ENCODE measurements at regions not wholly inside any gene's neighbourhood (a gene's known extent, or its start where the extent isn't known, plus 50 kb on each side); places are given as distances from the start of the nearest gene placed in this dataset.
A peak's percentile ranks its signal among the peaks of the same experiment; 100 is the strongest.

DNA sequence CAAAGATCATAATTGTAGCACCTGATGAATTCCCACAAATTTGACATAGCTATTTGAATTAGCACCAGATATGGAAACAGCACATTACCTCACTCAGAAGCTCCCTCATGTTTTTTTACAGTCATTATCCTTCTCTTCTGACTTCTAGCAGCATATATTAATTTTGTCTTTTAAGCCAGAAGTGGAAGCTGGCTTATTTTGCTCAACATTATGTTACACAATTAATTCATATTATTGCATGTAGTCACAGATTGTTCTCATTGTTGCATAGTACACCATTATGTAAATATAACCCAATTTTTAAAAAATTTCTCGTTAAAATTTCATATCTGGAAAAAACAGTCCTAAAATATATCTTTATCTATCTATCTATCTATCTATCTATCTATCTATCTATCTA, 762.3 kb downstream of the TUSC7 start:
- Mint-ChIP-seq H3K4me1 (ENCODE audit: low read depth, unreplicated experiment) (no peaks in the 10 kb centered on the region), H3K27ac (ENCODE audit: unreplicated experiment) (no peak overlapping the region), H3K9me3 (ENCODE audit: unreplicated experiment) (no peaks in the 10 kb centered on the region), H3K27me3 (ENCODE audit: insufficient read depth, unreplicated experiment) (peaks cover 3% of the 10 kb centered on the region), H3K4me3 (ENCODE audit: unreplicated experiment) (no peak overlapping the region), H3K36me3 (ENCODE audit: insufficient read depth, unreplicated experiment) (no peaks in the 10 kb centered on the region)
- DNase-seq = no peak
- no peaks in the 10 kb centered on the region for H3K4me1 ChIP-seq
- POLR2A ChIA-PET = no interaction called here
- no peaks in the 10 kb centered on the region for H3K27me3 ChIP-seq (replicated peaks; ENCODE audit: control insufficient read depth, insufficient read depth, low read length)
- no peaks in the 10 kb centered on the region for H3K36me3 ChIP-seq (ENCODE audit: control insufficient read depth, insufficient read depth, low read length)
- H3K4me3 ChIP-seq (ENCODE audit: low read depth, low read length) = no peak overlapping the region
- CTCF ChIA-PET = no interaction called here
- intact Hi-C loops (cut with micrococcal nuclease; ENCODE audit: unreplicated experiment) = no loop called here
- no TSS peak for BruUV-seq (replicated peaks)
- TF ChIP-seq, protein P1, sequence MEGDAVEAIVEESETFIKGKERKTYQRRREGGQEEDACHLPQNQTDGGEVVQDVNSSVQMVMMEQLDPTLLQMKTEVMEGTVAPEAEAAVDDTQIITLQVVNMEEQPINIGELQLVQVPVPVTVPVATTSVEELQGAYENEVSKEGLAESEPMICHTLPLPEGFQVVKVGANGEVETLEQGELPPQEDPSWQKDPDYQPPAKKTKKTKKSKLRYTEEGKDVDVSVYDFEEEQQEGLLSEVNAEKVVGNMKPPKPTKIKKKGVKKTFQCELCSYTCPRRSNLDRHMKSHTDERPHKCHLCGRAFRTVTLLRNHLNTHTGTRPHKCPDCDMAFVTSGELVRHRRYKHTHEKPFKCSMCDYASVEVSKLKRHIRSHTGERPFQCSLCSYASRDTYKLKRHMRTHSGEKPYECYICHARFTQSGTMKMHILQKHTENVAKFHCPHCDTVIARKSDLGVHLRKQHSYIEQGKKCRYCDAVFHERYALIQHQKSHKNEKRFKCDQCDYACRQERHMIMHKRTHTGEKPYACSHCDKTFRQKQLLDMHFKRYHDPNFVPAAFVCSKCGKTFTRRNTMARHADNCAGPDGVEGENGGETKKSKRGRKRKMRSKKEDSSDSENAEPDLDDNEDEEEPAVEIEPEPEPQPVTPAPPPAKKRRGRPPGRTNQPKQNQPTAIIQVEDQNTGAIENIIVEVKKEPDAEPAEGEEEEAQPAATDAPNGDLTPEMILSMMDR (IDR thresholded peaks at IDR 0.05; ENCODE audit: insufficient read depth in 1 of 2, low read depth in 1 of 2, low read length in 1 of 2, severe bottlenecking in 1 of 2, unreplicated experiment in 1 of 2) = no peak
- no peaks in the 10 kb centered on the region for H3K9me3 ChIP-seq

- Histone ChIP-seq H3K36me3 (ENCODE audit: control insufficient read depth, insufficient read depth, low read length) (no peaks in the 10 kb centered on the region), H3K27me3 (replicated peaks; ENCODE audit: control insufficient read depth, insufficient read depth, low read length) (no peaks in the 10 kb centered on the region), H3K4me3 (ENCODE audit: low read depth, low read length) (no peak overlapping the region), H3K9me3 (no peaks in the 10 kb centered on the region), H3K4me1 (no peaks in the 10 kb centered on the region)
- ChIA-PET CTCF (no interaction called here), POLR2A (no interaction called here)
- no peaks in the 10 kb centered on the region for H3K27me3 Mint-ChIP-seq (ENCODE audit: insufficient read depth, unreplicated experiment)
- TF ChIP-seq, protein P1 (IDR thresholded peaks at IDR 0.05; ENCODE audit: insufficient read depth in 1 of 2, low read depth in 1 of 2, low read length in 1 of 2, severe bottlenecking in 1 of 2, unreplicated experiment in 1 of 2) = no peak
- H3K27ac Mint-ChIP-seq (ENCODE audit: unreplicated experiment) = no peak overlapping the region
- DNase-seq = peak in 1 of 2 experiments; percentile 4
- BruUV-seq (replicated peaks) = no TSS peak
- H3K9me3 Mint-ChIP-seq (ENCODE audit: unreplicated experiment) = no peaks in the 10 kb centered on the region
- intact Hi-C loops (cut with micrococcal nuclease; ENCODE audit: unreplicated experiment) = no loop called here
- no peaks in the 10 kb centered on the region for H3K36me3 Mint-ChIP-seq (ENCODE audit: insufficient read depth, unreplicated experiment)
- no peak overlapping the region for H3K4me3 Mint-ChIP-seq (ENCODE audit: unreplicated experiment)
- no peaks in the 10 kb centered on the region for H3K4me1 Mint-ChIP-seq (ENCODE audit: low read depth, unreplicated experiment)
Measured at GRCh38 chr3:117473981-117474538, 764.5 kb downstream of the TUSC7 start.

- BruUV-seq (replicated peaks) = no TSS peak
- ChIA-PET CTCF (no interaction called here), POLR2A (no interaction called here)
- no peaks in the 10 kb centered on the region for H3K36me3 ChIP-seq (ENCODE audit: control insufficient read depth, insufficient read depth, low read length)
- no peak overlapping the region for H3K4me3 Mint-ChIP-seq (ENCODE audit: unreplicated experiment)
- intact Hi-C loops (cut with micrococcal nuclease; ENCODE audit: unreplicated experiment) = no loop called here
- H3K9me3 ChIP-seq = no peaks in the 10 kb centered on the region
- H3K36me3 Mint-ChIP-seq (ENCODE audit: insufficient read depth, unreplicated experiment) = no peaks in the 10 kb centered on the region
- TF ChIP-seq, protein P1 (IDR thresholded peaks at IDR 0.05; ENCODE audit: insufficient read depth in 1 of 2, low read depth in 1 of 2, low read length in 1 of 2, severe bottlenecking in 1 of 2, unreplicated experiment in 1 of 2) = no peak
- H3K4me1 Mint-ChIP-seq (ENCODE audit: low read depth, unreplicated experiment) = no peaks in the 10 kb centered on the region
- no peak overlapping the region for H3K4me3 ChIP-seq (ENCODE audit: low read depth, low read length)
- no peak for DNase-seq
- H3K27me3 ChIP-seq (replicated peaks; ENCODE audit: control insufficient read depth, insufficient read depth, low read length) = no peaks in the 10 kb centered on the region
- no peaks in the 10 kb centered on the region for H3K9me3 Mint-ChIP-seq (ENCODE audit: unreplicated experiment)
- H3K27me3 Mint-ChIP-seq (ENCODE audit: insufficient read depth, unreplicated experiment) = no peaks in the 10 kb centered on the region
- H3K4me1 ChIP-seq = no peaks in the 10 kb centered on the region
- no peak overlapping the region for H3K27ac Mint-ChIP-seq (ENCODE audit: unreplicated experiment)
Measured at GRCh38 chr3:117476572-117476971, 767.0 kb downstream of the TUSC7 start.
